ENCODE measurements at regions not wholly inside any gene's neighbourhood (a gene's known extent, or its start where the extent isn't known, plus 50 kb on each side); places are given as distances from the start of the nearest gene placed in this dataset.

DNA sequence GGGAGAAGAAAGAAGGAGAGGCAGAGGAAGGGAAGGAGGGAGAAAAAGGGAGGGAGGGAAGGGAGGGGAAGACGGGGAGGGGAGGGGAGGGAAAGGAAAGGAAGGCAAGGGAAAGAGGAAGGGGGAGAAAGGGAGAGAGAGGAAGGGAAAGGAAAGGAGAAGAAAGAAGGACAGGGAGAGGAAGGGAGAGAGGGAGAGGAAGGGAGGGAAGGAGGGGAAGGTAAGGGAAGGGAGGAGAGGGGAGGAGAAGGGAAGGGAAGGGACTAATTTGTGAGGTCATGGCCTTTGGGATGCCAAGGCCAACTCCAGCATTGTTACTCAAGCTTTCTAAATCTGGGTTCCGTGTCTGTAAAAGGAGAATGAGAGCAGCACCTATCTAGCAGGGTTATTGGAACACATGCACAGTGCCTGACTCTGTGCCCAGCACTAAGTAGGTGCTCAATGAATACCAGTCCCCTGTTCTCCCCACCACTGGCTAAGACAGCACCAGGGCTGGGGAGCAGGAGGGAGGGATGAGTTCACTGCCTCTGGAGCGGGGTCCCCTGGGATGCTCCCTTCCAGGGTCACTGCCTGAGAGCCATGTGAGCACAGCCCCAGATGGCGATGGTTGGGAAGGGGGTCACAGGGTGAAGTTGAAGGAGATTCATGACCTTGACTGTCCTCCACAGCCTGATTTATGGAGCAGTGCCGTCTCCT lies 560.1 kb upstream of the TBX3 start:
- no peak for DNase-seq

DNA sequence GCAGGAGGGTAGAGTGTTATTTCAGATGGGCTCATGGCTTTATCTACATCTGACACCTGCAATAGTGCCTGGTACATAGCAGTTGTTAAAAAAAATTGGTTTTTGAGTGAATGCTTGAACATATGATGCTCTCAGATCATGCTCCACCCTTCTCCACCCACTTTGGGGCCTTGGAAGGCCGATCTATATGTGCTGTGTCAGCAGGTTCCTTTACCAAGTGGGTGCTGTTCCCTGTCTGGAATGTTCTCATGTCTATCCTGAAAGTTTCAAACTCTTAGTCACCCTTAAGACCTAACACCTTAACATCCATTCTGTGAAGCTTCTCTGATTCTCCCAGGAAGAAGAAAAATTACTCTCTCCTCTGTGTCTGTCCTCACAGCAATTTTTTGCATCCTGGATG lies 556.3 kb upstream of the TBX3 start:
- no peak for DNase-seq

DNA sequence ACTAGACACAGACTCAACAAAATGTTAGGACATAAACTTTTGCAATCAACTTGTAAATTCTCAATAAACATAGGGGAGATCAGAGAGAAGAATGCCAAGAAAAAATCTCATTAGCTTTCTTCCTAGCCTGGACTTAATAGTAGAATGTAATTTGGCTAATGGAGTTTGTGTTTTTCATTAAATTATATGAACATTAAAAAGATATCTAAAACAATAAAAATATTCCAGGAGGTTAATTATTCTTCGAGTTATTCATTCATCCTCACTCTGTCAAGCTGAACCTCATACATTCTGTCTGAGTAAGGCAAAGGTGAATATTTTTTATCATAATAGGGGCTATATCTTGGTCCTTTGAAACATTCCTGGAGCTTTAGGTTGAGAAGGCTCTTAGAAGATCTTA lies 551.9 kb upstream of the TBX3 start:
- DNase-seq, result no peak

DNA sequence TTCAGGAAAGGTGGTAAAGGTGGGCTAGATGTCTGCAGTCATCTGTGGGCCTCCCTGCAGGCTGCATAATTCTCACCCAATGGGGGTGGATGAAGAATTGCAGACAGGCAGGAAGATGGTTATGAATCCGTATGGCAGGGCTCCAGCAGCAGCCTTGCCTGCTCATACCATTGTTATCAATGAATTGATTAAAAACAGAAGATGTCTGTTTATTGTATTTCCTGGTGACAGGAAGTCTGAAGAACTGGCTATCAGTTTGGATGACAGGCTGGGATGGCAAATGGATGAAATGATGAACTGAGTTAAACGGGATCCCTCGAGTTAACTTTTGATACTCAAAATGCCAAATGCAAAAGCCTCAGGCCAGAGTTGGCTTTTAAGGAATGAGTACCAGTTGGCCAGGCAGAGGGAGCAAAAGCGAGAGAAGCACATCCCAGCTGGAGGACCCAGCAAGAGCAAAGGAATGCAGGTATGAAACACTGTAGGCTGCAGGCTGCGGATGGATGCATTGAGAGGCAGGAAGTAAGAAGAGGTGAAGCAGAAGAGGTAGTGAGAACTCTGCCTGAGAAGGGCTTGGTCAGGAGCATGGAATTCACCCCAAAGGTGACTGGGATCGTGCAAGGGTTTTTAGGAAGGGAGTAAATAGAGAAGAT lies 550.0 kb upstream of the TBX3 start:
- peak; percentile 51 for DNase-seq

DNA sequence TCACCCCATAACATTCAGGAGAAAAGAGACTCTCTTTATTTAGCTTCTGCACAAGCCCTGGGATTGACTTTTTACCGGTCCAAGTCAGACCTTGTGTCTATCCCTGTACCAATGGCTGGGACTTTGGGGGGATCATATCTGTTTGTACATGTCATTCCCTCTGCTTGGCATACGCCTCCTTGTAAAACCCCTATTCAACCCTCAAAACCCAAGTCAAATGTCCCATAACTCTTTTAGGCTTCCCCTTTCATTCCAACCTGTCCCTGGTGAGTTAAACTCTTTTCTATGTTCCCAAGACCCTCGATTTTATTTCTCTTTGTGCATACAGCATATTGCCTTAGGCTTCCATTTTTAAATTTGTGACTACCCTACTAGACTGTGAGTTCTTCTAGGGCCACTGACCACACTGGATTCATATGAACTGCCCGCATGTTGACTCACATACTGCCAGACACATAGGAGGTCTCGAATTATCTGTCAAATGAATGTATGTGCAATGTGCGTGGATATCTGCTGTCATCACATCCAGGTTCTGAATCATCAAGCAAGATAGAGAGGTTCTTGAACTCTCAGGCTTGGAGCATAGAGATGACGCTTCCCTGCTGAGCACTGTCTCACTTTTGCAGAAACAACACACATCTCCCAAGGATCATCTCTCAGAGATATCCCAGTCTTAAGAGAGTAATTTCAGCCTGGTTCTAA lies 548.6 kb upstream of the TBX3 start:
- peak; percentile 97 for DNase-seq

DNA sequence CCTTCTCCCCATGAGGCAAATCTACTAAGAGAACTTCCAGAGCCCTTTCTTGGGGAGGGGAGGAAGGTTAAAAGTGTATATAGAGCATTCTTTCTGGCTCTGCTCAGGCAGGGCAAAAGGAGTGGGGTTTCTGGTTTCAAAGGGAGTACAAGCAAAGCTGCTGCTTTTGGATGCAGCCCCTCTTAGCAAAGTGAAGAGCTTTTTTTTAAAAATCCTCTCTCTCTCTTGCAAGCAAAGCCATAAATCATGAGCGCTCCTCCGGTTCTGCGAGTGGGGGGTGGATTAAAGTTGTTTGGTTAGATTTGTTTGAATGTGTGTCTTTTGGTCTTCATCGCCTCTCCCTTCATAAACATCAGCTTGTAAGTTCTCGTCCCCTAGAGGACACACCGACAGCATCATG lies 546.6 kb upstream of the TBX3 start:
- peak; percentile 64 for DNase-seq

DNA sequence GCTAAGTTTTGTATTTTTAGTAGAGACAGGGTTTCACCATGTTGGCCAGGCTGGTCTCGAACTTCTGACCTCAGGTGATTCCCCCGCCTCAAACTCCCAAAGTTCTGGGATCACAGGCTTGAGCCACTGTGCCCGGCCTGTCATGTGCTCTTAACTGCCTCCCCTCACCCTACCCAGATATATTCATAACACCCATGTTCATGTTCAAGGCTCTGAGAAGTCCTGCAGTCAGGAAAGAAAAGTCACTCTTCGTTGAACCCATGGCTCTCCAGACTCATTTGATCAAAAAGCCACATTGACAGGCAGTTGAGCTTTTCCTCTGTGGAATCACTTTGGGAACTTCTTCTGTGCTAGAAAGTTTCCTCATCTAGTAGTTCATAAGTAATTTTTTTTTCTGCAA lies 545.5 kb upstream of the TBX3 start:
- DNase-seq, result no peak

DNA sequence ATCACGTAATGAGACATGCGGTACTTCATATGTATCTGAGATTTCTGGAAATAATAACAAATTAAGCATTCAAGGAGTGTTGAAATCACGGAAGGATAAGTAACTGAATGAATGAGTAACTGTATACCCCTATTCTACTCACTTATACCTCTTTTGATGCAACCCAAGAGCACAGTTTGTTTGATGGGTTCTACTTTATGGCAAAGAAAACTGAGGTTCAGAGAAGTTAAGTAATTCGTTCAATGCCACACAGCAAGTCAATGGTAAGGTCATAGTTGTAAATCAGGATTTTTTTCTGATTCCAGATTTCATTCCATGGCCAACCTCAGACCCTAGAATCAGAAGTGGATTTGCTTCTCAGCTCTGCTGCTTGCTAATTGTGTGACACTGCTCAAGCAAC lies 544.5 kb upstream of the TBX3 start:
- no peak for DNase-seq

DNA sequence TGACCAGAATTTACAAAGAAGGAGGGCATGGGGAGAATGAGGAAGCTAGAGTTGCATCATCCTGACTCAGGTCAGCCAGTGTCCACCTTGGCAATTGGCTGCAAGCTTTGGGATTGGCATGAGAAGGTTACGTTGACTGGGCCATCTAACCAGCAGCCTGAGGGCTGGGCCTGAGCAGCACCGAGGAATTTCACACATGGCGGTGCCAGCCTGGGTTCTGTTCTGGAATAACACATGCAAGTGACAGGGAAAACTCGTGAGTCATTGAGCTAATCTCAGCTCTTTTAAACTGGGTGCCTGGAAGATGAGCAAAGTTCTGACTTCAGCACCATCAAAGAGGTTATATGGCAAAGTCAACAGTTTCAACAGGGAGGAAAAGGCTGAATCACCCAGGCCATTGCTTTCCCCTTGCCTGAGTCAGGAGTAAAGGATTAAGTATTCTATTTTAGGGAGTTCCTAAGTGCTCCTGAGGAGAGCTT lies 543.2 kb upstream of the TBX3 start:
- peak; percentile 95 for DNase-seq

DNA sequence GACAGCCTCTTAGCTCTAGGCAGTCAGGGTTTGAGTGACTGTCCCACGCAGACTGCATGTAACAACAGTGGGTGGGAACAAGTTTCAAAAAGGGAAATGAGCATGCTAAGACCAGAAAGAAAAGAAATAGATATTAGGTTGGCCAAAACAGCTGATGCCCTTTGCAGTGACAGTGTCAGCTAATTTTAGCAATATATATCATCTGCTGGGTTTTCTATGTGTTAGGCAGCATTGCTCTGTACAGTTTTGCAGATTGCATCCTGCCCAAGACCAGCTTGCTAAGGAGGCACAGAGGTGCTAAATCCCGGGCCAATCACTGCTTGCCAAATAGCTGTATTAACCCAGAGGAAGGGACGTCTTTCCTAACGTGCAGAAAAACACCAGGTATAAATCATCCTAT lies 541.9 kb upstream of the TBX3 start:
- DNase-seq, result no peak

DNA sequence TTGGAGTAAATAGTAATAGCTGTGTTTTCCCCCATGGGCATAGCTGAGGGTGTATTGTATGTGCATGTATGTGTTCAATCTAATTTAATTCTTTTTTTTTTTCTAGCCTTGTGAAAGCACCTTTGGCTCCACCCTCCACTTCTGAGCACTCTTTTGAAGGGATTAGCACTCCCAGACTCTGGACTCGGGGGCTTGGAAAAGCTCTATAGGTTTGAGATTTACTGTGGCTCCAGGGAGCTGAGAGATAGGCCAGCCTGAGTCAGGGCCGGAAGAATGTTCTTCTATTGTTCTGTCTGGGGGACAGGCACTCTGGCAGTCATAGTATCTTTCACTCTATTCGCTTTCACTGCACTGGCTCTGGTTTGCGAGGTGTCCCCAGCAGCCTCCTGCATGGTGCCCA lies 540.0 kb upstream of the TBX3 start:
- DNase-seq, result peak; percentile 53

DNA sequence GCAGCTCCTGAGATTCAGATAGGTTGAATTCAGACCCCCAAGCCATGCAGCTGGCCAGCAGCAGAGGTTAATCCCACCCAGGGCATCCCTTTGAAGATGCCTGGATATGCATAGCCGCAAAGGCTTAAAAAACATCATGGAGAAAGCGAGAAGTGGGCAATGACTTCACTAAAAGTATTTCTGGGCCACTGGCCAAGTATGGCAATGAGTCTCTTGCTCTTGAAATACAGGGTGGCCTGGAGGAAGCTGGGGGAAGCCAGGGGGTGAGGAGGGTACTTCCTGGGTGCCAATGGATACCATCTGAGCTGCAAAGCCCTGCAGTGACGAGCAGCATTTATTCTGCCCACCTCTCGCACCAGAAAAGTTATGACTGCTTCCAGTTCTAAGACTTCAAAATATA lies 539.3 kb upstream of the TBX3 start:
- DNase-seq, result peak; percentile 81

DNA sequence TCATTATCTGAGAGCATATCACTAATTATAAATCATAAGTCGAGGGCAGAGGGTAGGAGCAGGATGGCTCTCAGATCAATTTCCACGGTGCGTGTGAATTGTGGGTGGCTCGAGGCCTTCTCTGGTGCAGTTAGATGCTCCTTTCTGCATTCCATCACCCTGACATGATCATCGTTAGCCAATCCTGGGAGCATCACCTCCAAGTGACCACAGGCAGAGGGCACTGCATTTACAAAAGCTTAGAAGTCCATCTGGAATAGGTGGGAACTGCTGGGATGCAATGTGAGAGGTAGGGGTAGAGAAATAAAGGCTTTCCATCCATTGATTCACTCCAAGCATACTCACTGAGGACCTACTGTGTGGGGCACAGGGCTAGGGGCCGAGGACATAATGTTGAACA lies 538.2 kb upstream of the TBX3 start:
- DNase-seq, result no peak

DNA sequence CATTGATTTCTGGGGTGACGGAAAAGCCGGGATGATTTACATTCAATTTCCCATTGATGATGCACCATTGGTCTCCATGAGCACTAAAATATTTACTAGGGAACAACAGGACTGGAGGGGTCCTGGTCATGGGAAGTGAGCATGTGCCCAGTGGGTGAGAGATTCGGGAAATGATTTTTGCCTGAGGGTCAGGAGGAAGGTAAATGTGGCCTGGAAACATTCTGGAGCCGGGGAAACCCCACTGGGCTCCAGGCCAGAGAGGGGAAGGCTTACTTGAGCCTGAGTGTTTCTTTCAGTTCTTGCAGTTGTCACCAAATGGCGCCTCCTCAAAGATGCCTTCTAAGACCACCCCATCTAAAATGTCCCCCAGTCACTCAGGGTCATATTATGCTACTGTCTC lies 532.3 kb upstream of the TBX3 start:
- no peak for DNase-seq

DNA sequence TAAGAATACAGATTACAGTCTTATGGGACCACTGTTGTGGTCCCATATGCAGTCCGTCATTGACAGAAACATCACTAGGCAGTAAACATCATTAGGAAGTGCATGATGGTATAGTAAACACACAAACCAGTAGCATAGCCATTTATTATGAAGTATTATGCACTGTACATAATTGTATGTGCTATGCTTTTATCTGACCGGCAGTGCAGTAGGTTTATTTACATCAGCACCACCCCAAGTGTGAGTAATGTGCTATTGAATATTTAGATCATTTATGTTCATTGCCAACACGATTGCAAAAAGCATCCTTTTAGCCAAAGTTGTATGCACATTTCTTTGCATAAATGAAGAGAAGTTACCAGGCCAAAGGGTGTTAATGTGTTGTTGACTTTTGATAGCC lies 531.6 kb upstream of the TBX3 start:
- DNase-seq, result no peak

DNA sequence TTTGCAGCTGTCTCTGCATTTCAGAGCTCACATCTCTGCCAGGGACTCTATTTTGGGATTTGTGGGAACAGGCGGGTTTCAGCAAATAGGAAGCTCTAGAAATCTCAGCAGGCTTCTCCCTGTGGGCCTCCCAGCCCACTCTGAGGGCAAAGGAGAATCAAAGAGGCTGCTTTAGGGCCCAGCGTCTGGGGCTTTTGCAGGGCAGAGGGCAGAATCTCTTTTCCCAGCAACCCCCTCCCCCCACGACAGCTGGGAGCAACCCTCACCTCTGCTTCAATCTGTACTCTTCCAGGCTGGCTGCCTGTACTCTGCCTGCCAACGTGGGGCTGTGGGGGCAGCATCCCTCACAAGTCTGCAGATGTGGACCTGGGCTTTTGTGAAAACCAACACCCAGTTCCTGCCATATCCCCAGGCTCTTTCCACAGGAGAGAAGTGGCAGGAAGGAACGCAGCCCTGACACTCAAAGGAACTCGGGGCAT lies 529.6 kb upstream of the TBX3 start:
- no peak for DNase-seq

DNA sequence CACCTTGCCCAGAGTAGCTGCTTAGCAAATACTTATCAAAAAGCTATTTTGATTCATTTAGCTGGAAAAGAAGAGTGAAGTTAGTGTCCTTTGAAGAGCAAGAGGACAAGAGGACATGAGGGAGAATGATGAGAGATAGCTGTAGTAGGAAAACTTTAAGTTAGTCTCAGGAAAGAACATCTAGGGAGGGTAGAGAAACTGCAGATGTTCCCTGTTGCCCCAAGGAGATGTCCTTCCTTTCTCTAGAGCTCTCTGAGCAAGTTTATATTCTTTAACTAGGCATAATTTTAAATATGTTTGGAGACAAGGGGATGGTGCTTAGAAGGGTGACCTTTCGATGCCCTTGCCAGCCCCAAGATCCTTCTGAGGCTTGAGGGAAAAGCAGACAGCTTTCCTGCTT lies 529.1 kb upstream of the TBX3 start:
- no peak for DNase-seq

DNA sequence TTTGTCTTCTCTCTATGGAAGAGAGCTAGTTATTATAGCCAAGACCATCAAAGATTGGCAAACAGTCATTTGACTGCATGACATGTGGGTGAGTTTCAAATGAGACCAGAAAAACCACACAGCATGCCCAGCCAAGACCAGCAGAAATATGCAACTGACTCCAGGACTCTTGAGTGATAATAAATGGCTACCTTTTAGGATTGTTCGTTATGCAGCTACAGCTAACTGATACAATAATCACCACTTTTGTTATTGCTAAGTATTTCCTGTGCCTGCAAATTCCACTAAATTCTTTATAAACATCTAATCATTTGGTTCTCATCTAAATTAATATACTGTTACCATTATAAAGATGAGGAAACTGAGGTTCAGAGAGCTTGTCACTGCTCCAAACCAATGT lies 528.4 kb upstream of the TBX3 start:
- no peak for DNase-seq

DNA sequence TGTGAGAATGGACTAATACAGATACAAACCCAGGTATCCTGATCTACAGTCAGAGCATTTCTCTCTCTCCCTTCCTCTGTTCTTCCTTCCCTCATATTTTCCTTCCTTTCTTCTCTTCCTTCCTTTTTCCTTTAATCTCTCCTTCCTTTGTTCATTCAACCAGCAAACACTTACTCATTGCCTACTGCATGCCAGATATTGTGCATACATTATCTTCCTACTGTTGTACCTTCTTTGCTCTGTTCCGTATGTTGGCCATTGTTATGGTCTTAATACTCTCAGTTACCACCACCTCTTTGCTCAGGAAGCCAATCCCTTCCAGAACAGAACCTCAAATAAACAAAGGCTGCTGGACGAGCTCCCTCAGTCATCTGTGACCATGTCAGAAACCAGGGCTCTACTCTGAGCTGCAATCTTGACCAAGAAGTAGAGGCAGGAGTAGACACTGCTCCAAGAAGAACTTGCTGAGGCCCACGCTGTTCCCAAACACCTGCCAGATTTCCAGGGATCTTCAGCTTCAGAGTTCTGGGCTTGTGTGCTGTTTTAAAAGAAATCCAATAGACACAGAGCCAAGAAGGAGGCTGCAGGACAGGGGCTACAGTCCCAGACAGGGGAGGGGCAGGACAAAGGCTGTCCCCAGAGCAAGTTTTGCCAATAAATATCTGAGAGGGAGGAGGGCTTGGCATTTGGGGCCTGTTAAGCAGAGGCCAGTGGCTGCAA lies 526.7 kb upstream of the TBX3 start:
- DNase-seq, result no peak

DNA sequence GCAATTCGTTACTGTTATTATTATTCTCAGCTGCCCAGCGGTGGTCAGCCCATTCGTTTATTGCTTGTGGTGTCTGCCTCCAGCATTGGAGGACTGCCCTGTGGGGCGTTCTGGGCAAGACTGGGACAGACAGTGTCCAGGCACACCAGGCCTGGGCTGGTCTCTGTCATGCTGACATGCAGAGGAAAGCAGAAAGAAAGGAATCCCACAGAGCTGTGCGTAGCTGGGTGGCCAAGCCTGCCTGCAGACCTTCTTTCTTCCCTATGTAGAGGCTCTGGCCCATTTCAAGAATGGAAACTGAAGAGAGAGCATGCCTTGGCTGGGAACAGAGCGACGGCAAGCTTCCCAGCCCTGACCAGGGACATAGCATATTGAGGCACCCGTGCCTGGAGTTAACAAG lies 525.3 kb upstream of the TBX3 start:
- no peak for DNase-seq

DNA sequence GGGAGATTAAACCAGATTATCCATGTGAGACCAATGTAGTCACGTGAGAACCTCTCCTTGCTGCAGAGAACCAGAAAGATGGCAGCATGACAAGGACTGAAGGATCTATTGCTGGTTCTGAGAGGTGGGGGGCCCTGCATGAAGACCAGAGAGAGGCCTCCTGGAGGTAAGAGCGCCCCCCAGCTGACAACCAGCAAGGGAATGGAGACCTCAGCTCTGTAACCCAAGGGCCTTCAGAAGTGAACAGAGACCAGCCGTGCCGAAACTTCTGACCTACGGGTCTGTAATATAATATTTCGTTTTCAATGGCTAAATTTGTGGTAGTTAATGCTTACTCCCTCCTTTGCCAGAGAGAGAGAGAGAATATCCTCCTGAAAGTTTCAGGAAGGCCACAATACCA lies 524.1 kb upstream of the TBX3 start:
- no peak for DNase-seq

DNA sequence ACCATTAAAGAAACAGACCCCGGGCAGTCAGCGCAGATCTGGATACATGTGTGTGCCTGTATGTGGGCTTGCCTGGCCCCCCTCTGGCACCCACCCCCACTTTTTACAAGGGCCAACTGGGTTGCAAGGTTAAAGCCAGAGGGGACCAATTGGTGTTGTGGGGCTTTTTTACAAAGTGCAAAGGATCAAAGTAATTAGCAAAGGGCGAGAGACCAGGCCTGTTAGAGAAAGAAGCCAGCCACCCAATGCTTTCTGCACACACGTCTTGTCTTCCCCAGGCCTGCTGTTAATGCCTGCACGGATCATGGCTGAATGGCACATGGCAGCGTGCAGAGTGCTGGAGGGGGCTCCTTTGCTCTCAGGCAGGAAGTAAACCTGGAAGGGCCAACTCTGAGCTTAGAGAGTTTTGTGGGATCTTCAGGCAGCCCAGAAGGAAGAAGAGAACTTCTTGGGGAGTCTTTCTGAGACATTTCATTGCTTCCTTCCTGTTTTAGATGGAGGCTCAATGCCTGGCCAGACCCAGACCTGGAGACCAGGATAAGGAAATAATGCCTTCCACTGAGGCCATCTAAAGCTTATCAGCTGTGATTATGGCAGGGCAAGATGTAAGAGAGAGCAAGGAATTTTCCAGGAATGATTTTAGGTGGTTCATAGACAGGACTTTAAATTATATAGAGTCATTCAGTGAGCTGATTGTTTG lies 523.4 kb upstream of the TBX3 start:
- no peak for DNase-seq

DNA sequence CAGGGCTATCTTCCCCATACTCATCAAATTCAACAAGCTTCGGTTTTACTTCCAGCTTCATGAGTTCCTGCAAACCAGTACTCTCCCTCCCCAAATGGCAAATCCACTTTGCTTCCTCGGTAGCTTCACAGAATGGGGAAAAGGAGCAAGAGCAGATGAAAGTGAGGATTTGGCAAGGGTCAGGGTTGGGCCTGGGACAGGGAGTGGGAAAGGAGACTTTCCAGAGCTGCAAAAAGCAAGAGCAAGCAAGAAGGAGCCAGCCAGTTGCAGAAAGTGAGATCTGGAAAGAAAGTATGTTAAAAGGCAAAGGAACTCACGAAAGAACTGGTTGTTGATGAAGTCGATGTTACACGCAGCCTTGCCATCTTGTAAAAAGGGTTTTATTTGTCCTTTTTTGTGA lies 522.8 kb upstream of the TBX3 start:
- no peak for DNase-seq
